ENCODE measurements at regions not wholly inside any gene's neighbourhood (a gene's known extent, or its start where the extent isn't known, plus 50 kb on each side); places are given as distances from the start of the nearest gene placed in this dataset.

GRCh38 chr2:167871286-167871685, 376.1 kb downstream of the STK39 start:
- no peak for DNase-seq (ENCODE audit: low read depth)
- H3K4me3 ChIP-seq (ENCODE audit: low read depth, low read length), result no peak overlapping the region
- TF ChIP-seq, protein P1, sequence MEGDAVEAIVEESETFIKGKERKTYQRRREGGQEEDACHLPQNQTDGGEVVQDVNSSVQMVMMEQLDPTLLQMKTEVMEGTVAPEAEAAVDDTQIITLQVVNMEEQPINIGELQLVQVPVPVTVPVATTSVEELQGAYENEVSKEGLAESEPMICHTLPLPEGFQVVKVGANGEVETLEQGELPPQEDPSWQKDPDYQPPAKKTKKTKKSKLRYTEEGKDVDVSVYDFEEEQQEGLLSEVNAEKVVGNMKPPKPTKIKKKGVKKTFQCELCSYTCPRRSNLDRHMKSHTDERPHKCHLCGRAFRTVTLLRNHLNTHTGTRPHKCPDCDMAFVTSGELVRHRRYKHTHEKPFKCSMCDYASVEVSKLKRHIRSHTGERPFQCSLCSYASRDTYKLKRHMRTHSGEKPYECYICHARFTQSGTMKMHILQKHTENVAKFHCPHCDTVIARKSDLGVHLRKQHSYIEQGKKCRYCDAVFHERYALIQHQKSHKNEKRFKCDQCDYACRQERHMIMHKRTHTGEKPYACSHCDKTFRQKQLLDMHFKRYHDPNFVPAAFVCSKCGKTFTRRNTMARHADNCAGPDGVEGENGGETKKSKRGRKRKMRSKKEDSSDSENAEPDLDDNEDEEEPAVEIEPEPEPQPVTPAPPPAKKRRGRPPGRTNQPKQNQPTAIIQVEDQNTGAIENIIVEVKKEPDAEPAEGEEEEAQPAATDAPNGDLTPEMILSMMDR (IDR thresholded peaks at IDR 0.05; ENCODE audit: control insufficient read depth, extremely low read depth, insufficient read depth), result no peak

DNA sequence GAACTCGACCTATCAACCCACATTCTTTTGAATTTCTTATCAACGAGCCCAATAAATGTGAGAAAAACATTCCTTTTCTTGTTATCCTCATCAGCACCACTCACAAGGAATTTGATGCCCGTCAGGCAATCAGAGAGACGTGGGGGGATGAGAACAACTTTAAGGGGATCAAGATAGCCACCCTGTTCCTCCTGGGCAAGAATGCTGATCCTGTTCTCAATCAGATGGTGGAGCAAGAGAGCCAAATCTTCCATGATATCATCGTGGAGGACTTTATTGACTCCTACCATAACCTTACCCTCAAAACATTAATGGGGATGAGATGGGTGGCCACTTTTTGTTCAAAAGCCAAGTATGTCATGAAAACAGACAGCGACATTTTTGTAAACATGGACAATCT, 378.2 kb downstream of the STK39 start:
- TF ChIP-seq, protein P1 (IDR thresholded peaks at IDR 0.05; ENCODE audit: control insufficient read depth, extremely low read depth, insufficient read depth), result no peak
- no peak overlapping the region for H3K4me3 ChIP-seq (ENCODE audit: low read depth, low read length)
- no peak for DNase-seq (ENCODE audit: low read depth)

GRCh38 chr2:167863377-167863776, 384.0 kb downstream of the STK39 start:
- TF ChIP-seq, protein P1 (IDR thresholded peaks at IDR 0.05; ENCODE audit: control insufficient read depth, extremely low read depth, insufficient read depth), result no peak
- no peak for DNase-seq (ENCODE audit: low read depth)
- no peak overlapping the region for H3K4me3 ChIP-seq (ENCODE audit: low read depth, low read length)

- no peak for DNase-seq (ENCODE audit: low read depth)
- TF ChIP-seq, protein P1 (IDR thresholded peaks at IDR 0.05; ENCODE audit: control insufficient read depth, extremely low read depth, insufficient read depth), result no peak
- H3K4me3 ChIP-seq (ENCODE audit: low read depth, low read length), result no peak overlapping the region
These were observed 384.6 kb downstream of the STK39 start for GRCh38 chr2:167862782-167863181.

DNA sequence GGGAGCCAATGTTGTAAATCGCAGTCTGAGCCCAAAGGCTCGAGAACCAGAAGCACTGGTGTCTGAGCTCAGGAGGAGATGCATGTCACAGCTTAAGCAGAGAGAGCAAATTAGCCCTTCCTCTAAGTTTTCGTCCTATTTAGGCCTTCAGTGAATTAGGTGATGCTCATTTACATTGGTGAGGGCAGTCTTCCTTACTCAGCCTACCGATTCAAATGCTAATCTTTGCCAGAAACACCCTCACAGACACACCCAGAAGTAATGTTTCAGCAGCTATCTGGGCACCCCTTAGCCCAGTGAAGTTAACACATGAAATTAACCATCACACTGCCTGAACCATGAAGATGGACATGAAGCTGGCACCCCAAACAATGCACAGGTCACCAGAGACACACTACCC, 385.1 kb downstream of the STK39 start:
- no peak for DNase-seq (ENCODE audit: low read depth)
- H3K4me3 ChIP-seq (ENCODE audit: low read depth, low read length), result no peak overlapping the region
- TF ChIP-seq, protein P1 (IDR thresholded peaks at IDR 0.05; ENCODE audit: control insufficient read depth, extremely low read depth, insufficient read depth), result no peak

- H3K4me3 ChIP-seq (ENCODE audit: low read depth, low read length), result no peak overlapping the region
- DNase-seq (ENCODE audit: low read depth), result no peak
- TF ChIP-seq, protein P1 (IDR thresholded peaks at IDR 0.05; ENCODE audit: control insufficient read depth, extremely low read depth, insufficient read depth), result no peak
These were observed 385.7 kb downstream of the STK39 start for GRCh38 chr2:167861574-167862193.

DNA sequence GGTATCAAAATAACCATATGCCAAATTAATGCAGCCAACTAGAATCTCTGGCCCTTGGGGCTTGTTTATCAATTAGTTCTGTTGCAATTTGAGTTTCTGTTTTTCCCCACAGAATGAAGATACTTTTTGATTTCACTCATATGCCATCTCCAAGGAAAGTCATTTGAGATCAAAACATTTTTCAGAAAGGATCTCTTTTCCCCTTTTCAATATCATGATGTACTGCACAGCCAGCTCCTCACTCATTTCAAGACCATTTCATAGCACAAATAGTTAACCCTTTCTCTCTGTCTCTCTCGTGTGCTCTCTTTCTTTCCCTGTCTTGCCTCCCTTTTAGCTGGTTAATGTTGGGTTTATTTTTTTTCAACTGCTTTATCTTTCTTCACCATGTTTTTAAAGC, 387.3 kb downstream of the STK39 start:
- no peak overlapping the region for H3K4me3 ChIP-seq (ENCODE audit: low read depth, low read length)
- no peak for DNase-seq (ENCODE audit: low read depth)
- TF ChIP-seq, protein P1 (IDR thresholded peaks at IDR 0.05; ENCODE audit: control insufficient read depth, extremely low read depth, insufficient read depth), result no peak

All from LNCaP clone FGC (cell line).